Liver (tissue), 8 donors: ENCODE measurements at regions not wholly inside any gene's neighbourhood (a gene's known extent, or its start where the extent isn't known, plus 50 kb on each side); places are given as distances from the start of the nearest gene placed in this dataset.

Source experiments
- DNase-seq: peaks from one replicate; pipeline ENCODE4 v3.0.0-alpha.2; 2017; ENCODE audit warnings: low spot score
- H3K27ac ChIP-seq, 2 donors: one replicate each; pipeline ENCODE4 v1.7.0; 2013; ENCODE audit warnings: inconsistent platforms in 2 of 2, low read length in 2 of 2, control low read depth in 1 of 2, low read depth in 1 of 2, mild to moderate bottlenecking in 1 of 2
- H3K27me3 ChIP-seq, 4 donors: one replicate each; pipeline versions ENCODE4 v1.6.1 to v1.7.0; 2013; ENCODE audit warnings: low read length in 3 of 4, inconsistent platforms in 1 of 4, mild to moderate bottlenecking in 1 of 4, moderate library complexity in 1 of 4; ENCODE audit not compliant: control insufficient read depth in 4 of 4, insufficient read depth in 4 of 4
- H3K36me3 ChIP-seq, 4 donors: one replicate each; pipeline versions ENCODE4 v1.6.1 to v1.7.0; 2013; ENCODE audit warnings: low read length in 3 of 4, mild to moderate bottlenecking in 3 of 4, low read depth in 1 of 4, moderate library complexity in 1 of 4; ENCODE audit not compliant: control insufficient read depth in 4 of 4, insufficient read depth in 3 of 4
- H3K4me1 ChIP-seq, 4 donors: one replicate each; pipeline versions ENCODE4 v1.6.1 to v1.7.0; 2013; ENCODE audit warnings: low read length in 3 of 4, mild to moderate bottlenecking in 3 of 4, moderate library complexity in 1 of 4; ENCODE audit not compliant: control insufficient read depth in 4 of 4, insufficient read depth in 4 of 4
- H3K4me3 ChIP-seq, 3 donors: one replicate each; pipeline versions ENCODE4 v1.6.1 to v1.7.0; 2013; ENCODE audit warnings: low read length in 3 of 3, control low read depth in 1 of 3, low read depth in 1 of 3, mild to moderate bottlenecking in 1 of 3
- H3K9ac ChIP-seq, 2 donors: one replicate each; pipeline ENCODE4 v1.7.0; 2013; ENCODE audit warnings: low read length in 2 of 2, mild to moderate bottlenecking in 2 of 2, moderate library complexity in 2 of 2, control low read depth in 1 of 2, low read depth in 1 of 2
- H3K9me3 ChIP-seq, 4 donors: one replicate each; pipeline versions ENCODE4 v1.6.1 to v1.7.0; 2013; ENCODE audit warnings: low read length in 3 of 4; ENCODE audit not compliant: control insufficient read depth in 4 of 4
- ATF3 ChIP-seq: IDR thresholded peaks from 2 replicates; pipeline ENCODE4 v1.6.1; 2016; ENCODE audit warnings: antibody characterized with exemption
- EGR1 ChIP-seq, 2 donors: IDR thresholded peaks; 2 replicates each; pipeline ENCODE4 v1.6.1; 2016 to 2018; ENCODE audit warnings: antibody characterized with exemption in 2 of 2, low read depth in 2 of 2
- FOXA1 ChIP-seq: IDR thresholded peaks from 2 replicates; pipeline ENCODE4 v1.6.1; 2016; ENCODE audit warnings: antibody characterized with exemption
- FOXA2 ChIP-seq: IDR thresholded peaks from 2 replicates; pipeline ENCODE4 v1.6.1; 2016; ENCODE audit warnings: antibody characterized with exemption
- GABPA ChIP-seq, 2 donors: IDR thresholded peaks in 1 of 2; conservative IDR thresholded peaks in 1 of 2; 2 replicates each; pipeline ENCODE4 v1.6.1; 2016; ENCODE audit warnings: antibody characterized with exemption in 2 of 2, mild to moderate bottlenecking in 1 of 2, moderate library complexity in 1 of 2
- HNF4G ChIP-seq: IDR thresholded peaks from 2 replicates; pipeline ENCODE4 v1.6.1; 2016; ENCODE audit warnings: antibody characterized with exemption
- JUND ChIP-seq, 2 donors: IDR thresholded peaks; 2 replicates each; pipeline ENCODE4 v1.6.1; 2016; ENCODE audit warnings: antibody characterized with exemption in 2 of 2
- NR2F2 ChIP-seq: IDR thresholded peaks from 2 replicates; pipeline ENCODE4 v1.6.1; 2016; ENCODE audit warnings: antibody characterized with exemption
- RAD21 ChIP-seq, 2 donors: IDR thresholded peaks; 2 replicates each; pipeline ENCODE4 v1.6.1; 2016; ENCODE audit warnings: antibody characterized with exemption in 2 of 2, mild to moderate bottlenecking in 2 of 2
- RXRA ChIP-seq, 2 donors: IDR thresholded peaks; 2 replicates each; pipeline ENCODE4 v1.6.1; 2017 to 2018; ENCODE audit warnings: antibody characterized with exemption in 2 of 2, mild to moderate bottlenecking in 1 of 2
- SP1 ChIP-seq: IDR thresholded peaks from 2 replicates; pipeline ENCODE4 v1.6.1; 2018; ENCODE audit warnings: antibody characterized with exemption, mild to moderate bottlenecking
- TAF1 ChIP-seq: conservative IDR thresholded peaks from 2 replicates; pipeline ENCODE4 v1.6.1; 2016; ENCODE audit warnings: antibody characterized with exemption, mild to moderate bottlenecking
- YY1 ChIP-seq: IDR thresholded peaks from 2 replicates; pipeline ENCODE4 v1.6.1; 2016; ENCODE audit warnings: antibody characterized with exemption, mild to moderate bottlenecking
- ZBTB33 ChIP-seq: IDR thresholded peaks from 2 replicates; pipeline ENCODE4 v1.6.1; 2016; ENCODE audit warnings: antibody characterized with exemption
- WGBS: extraction: QIAGEN DNeasy Blood & Tissue Kit; methylation state at CpG from one replicate; pipeline ENCODE4 v1.1.7; 2013; 5-methylcytosine and 5-hydroxymethylcytosine counted together
- TF ChIP-seq, protein P1 (sequence below): IDR thresholded peaks from 2 replicates; pipeline ENCODE4 v1.6.1; 2016; ENCODE audit warnings: antibody characterized with exemption, mild to moderate bottlenecking
- TF ChIP-seq, protein P2 (sequence below): fragments of 150-350 bp; IDR thresholded peaks from 2 replicates; pipeline ENCODE4 v1.5.1; 2017; ENCODE audit warnings: improper control_type of control experiment, low read depth, low read length; ENCODE audit not compliant: missing input control
- TF ChIP-seq, protein P3 (sequence below): IDR thresholded peaks from 2 replicates; pipeline ENCODE4 v1.6.1; 2016; ENCODE audit warnings: antibody characterized with exemption
- donor health status: healthy.
- donor health status: healthy.
- donor health status: healthy.
- donor health status: healthy.
- donor health status: healthy.

GRCh38 chr4:31755751-31756150 is 1035.6 kb downstream of the PCDH7 start:
- H3K9me3 ChIP-seq: no peaks in the 10 kb centered on the region
- no peak overlapping the region for H3K27ac ChIP-seq
- H3K4me1 ChIP-seq: no peaks in the 10 kb centered on the region
- no peaks in the 10 kb centered on the region for H3K36me3 ChIP-seq
- 55% methylated on average over 4 of the region's 4 CpGs for WGBS
- no peak overlapping the region for H3K9ac ChIP-seq
- DNase-seq: no peak
- no peak for TF ChIP-seq FOXA2
- TF ChIP-seq, protein P1, sequence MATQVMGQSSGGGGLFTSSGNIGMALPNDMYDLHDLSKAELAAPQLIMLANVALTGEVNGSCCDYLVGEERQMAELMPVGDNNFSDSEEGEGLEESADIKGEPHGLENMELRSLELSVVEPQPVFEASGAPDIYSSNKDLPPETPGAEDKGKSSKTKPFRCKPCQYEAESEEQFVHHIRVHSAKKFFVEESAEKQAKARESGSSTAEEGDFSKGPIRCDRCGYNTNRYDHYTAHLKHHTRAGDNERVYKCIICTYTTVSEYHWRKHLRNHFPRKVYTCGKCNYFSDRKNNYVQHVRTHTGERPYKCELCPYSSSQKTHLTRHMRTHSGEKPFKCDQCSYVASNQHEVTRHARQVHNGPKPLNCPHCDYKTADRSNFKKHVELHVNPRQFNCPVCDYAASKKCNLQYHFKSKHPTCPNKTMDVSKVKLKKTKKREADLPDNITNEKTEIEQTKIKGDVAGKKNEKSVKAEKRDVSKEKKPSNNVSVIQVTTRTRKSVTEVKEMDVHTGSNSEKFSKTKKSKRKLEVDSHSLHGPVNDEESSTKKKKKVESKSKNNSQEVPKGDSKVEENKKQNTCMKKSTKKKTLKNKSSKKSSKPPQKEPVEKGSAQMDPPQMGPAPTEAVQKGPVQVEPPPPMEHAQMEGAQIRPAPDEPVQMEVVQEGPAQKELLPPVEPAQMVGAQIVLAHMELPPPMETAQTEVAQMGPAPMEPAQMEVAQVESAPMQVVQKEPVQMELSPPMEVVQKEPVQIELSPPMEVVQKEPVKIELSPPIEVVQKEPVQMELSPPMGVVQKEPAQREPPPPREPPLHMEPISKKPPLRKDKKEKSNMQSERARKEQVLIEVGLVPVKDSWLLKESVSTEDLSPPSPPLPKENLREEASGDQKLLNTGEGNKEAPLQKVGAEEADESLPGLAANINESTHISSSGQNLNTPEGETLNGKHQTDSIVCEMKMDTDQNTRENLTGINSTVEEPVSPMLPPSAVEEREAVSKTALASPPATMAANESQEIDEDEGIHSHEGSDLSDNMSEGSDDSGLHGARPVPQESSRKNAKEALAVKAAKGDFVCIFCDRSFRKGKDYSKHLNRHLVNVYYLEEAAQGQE: no peak
- TF ChIP-seq HNF4G: no peak
- TF ChIP-seq, protein P2, sequence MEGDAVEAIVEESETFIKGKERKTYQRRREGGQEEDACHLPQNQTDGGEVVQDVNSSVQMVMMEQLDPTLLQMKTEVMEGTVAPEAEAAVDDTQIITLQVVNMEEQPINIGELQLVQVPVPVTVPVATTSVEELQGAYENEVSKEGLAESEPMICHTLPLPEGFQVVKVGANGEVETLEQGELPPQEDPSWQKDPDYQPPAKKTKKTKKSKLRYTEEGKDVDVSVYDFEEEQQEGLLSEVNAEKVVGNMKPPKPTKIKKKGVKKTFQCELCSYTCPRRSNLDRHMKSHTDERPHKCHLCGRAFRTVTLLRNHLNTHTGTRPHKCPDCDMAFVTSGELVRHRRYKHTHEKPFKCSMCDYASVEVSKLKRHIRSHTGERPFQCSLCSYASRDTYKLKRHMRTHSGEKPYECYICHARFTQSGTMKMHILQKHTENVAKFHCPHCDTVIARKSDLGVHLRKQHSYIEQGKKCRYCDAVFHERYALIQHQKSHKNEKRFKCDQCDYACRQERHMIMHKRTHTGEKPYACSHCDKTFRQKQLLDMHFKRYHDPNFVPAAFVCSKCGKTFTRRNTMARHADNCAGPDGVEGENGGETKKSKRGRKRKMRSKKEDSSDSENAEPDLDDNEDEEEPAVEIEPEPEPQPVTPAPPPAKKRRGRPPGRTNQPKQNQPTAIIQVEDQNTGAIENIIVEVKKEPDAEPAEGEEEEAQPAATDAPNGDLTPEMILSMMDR: no peak
- TF ChIP-seq RAD21 (IDR thresholded peaks at IDR 0.05): no peak
- TF ChIP-seq FOXA1: no peak
- TF ChIP-seq, protein P3, sequence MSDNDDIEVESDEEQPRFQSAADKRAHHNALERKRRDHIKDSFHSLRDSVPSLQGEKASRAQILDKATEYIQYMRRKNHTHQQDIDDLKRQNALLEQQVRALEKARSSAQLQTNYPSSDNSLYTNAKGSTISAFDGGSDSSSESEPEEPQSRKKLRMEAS: no peak
- no peak overlapping the region for H3K4me3 ChIP-seq
- H3K27me3 ChIP-seq: no peaks in the 10 kb centered on the region

DNA sequence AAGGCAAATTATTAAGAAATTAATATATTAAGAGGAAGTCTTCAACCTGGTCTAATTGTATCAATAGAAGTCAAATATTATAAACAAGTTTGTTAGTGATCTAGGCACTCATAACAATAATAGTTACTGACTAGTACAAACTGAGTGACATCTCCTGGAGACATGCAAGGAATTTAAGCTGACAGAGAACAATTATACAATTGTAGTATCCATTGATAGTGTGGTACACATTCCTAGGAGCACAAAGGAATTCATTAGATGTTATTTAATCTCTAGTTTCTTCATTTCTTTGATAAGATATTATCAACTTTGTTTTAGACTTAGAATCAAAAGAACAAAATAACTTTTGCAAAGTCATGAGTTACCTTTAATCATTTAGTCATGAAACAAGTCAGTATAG is 1048.6 kb downstream of the PCDH7 start:
- Histone ChIP-seq H3K9ac (no peak overlapping the region), H3K4me3 (no peak overlapping the region), H3K27me3 (no peaks in the 10 kb centered on the region), H3K27ac (no peak overlapping the region), H3K9me3 (no peaks in the 10 kb centered on the region), H3K36me3 (no peaks in the 10 kb centered on the region), H3K4me1 (no peaks in the 10 kb centered on the region)
- DNase-seq: no peak
- TF ChIP-seq, protein P3: no peak
- TF ChIP-seq JUND (IDR thresholded peaks at IDR 0.05): no peak
- no peak for TF ChIP-seq HNF4G

DNA sequence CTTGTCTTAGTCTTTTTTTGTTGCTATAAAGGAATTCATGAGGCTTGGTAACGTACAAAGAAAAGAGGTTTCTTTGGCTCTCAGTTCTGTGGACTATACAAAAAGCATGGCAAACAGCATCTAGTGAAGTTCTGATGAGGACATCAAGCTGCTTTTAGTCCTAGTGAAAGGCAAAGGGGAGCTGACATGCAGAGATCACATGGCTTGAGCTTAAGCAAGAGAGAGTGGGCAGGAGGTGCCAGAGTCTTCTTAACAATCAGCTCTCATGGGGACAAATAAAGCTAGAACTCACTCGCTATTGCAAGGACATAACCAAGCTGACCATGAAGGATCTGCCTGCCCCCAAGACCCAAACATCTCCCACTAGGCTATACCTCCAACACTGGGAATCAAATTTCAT is 1063.1 kb downstream of the PCDH7 start:
- H3K27ac ChIP-seq: no peak overlapping the region
- no peak overlapping the region for H3K4me3 ChIP-seq
- H3K4me1 ChIP-seq: no peaks in the 10 kb centered on the region
- no peak overlapping the region for H3K9ac ChIP-seq
- 75% methylated on average over 2 of the region's 2 CpGs for WGBS
- no peaks in the 10 kb centered on the region for H3K9me3 ChIP-seq
- H3K36me3 ChIP-seq: no peaks in the 10 kb centered on the region
- DNase-seq: no peak
- H3K27me3 ChIP-seq: no peaks in the 10 kb centered on the region
- no peak for TF ChIP-seq FOXA2
- no peak for TF ChIP-seq FOXA1
- no peak for TF ChIP-seq ATF3
- no peak for TF ChIP-seq EGR1 (IDR thresholded peaks at IDR 0.05; ENCODE audit: low read depth in 2 of 2)
- TF ChIP-seq NR2F2: no peak
- TF ChIP-seq RXRA (IDR thresholded peaks at IDR 0.05): no peak
- TF ChIP-seq, protein P2: no peak
- TF ChIP-seq, protein P3: no peak
- TF ChIP-seq ZBTB33: no peak
- no peak for TF ChIP-seq YY1
- no peak for TF ChIP-seq SP1
- no peak for TF ChIP-seq JUND (IDR thresholded peaks at IDR 0.05)
- TF ChIP-seq TAF1: no peak
- TF ChIP-seq GABPA (IDR thresholded peaks at IDR 0.05 in 1 of 2, conservative IDR thresholded peaks at IDR 0.05 in 1 of 2): no peak
- TF ChIP-seq HNF4G: no peak
